ENCODE measurements at regions not wholly inside any gene's neighbourhood (a gene's known extent, or its start where the extent isn't known, plus 50 kb on each side); places are given as distances from the start of the nearest gene placed in this dataset.
"Not testable (repeated sequence)": the region's sequence is repeated elsewhere in the genome, so short reads cannot be mapped to it uniquely, and the experiment has no call there.

GRCh38 chr5:125691738-125692530 is 731.3 kb upstream of the GRAMD2B start:
- H3K4me3 Mint-ChIP-seq; H3K36me3 Mint-ChIP-seq (ENCODE audit: low read depth); intact Hi-C loops (cut with micrococcal nuclease); H3K4me1 Mint-ChIP-seq (ENCODE audit: low read depth); H3K27me3 Mint-ChIP-seq (ENCODE audit: insufficient read depth); DNase-seq (ENCODE audit: low spot score); H3K9me3 Mint-ChIP-seq; H3K27ac Mint-ChIP-seq: not testable (repeated sequence)

- no peak for DNase-seq (ENCODE audit: low spot score)
- intact Hi-C loops (cut with micrococcal nuclease), result no loop called here
- H3K27ac Mint-ChIP-seq, result no peak overlapping the region
- no peaks in the 10 kb centered on the region for H3K4me1 Mint-ChIP-seq (ENCODE audit: low read depth)
- no peak overlapping the region for H3K4me3 Mint-ChIP-seq
- H3K27me3 Mint-ChIP-seq (ENCODE audit: insufficient read depth), result no peaks in the 10 kb centered on the region
- H3K36me3 Mint-ChIP-seq (ENCODE audit: low read depth), result no peaks in the 10 kb centered on the region
- no peaks in the 10 kb centered on the region for H3K9me3 Mint-ChIP-seq
These were observed 727.1 kb upstream of the GRAMD2B start for GRCh38 chr5:125695996-125696655.

- no peak overlapping the region for H3K27ac Mint-ChIP-seq
- H3K4me1 Mint-ChIP-seq (ENCODE audit: low read depth), result no peaks in the 10 kb centered on the region
- no peaks in the 10 kb centered on the region for H3K36me3 Mint-ChIP-seq (ENCODE audit: low read depth)
- no peak overlapping the region for H3K4me3 Mint-ChIP-seq
- no peaks in the 10 kb centered on the region for H3K9me3 Mint-ChIP-seq
- intact Hi-C loops (cut with micrococcal nuclease), result no loop called here
- DNase-seq (ENCODE audit: low spot score), result no peak
- H3K27me3 Mint-ChIP-seq (ENCODE audit: insufficient read depth), result no peaks in the 10 kb centered on the region
These were observed 726.4 kb upstream of the GRAMD2B start for GRCh38 chr5:125696762-125697161.

- Mint-ChIP-seq H3K4me1 (ENCODE audit: low read depth) (no peaks in the 10 kb centered on the region), H3K4me3 (no peak overlapping the region), H3K27ac (no peak overlapping the region), H3K36me3 (ENCODE audit: low read depth) (no peaks in the 10 kb centered on the region), H3K27me3 (ENCODE audit: insufficient read depth) (no peaks in the 10 kb centered on the region), H3K9me3 (no peaks in the 10 kb centered on the region)
- intact Hi-C loops (cut with micrococcal nuclease), result no loop called here
- DNase-seq (ENCODE audit: low spot score), result no peak
These were observed 724.8 kb upstream of the GRAMD2B start for GRCh38 chr5:125698420-125698819.

- Mint-ChIP-seq H3K4me3 (no peak overlapping the region), H3K36me3 (ENCODE audit: low read depth) (no peaks in the 10 kb centered on the region), H3K27me3 (ENCODE audit: insufficient read depth) (no peaks in the 10 kb centered on the region), H3K9me3 (peaks cover 13% of the 10 kb centered on the region), H3K4me1 (ENCODE audit: low read depth) (no peaks in the 10 kb centered on the region), H3K27ac (no peak overlapping the region)
- DNase-seq (ENCODE audit: low spot score), result no peak
- intact Hi-C loops (cut with micrococcal nuclease), result no loop called here
These were observed 723.3 kb upstream of the GRAMD2B start for GRCh38 chr5:125699860-125700259.

GRCh38 chr5:125700380-125700861 is 722.8 kb upstream of the GRAMD2B start:
- DNase-seq (ENCODE audit: low spot score), result no peak
- Mint-ChIP-seq H3K27ac (no peak overlapping the region), H3K36me3 (ENCODE audit: low read depth) (no peaks in the 10 kb centered on the region), H3K27me3 (ENCODE audit: insufficient read depth) (no peaks in the 10 kb centered on the region), H3K9me3 (peaks cover 14% of the 10 kb centered on the region), H3K4me3 (no peak overlapping the region), H3K4me1 (ENCODE audit: low read depth) (no peaks in the 10 kb centered on the region)
- intact Hi-C loops (cut with micrococcal nuclease), result no loop called here

GRCh38 chr5:125703616-125704015 is 719.6 kb upstream of the GRAMD2B start:
- no peak for DNase-seq (ENCODE audit: low spot score)
- intact Hi-C loops (cut with micrococcal nuclease), result no loop called here
- Mint-ChIP-seq H3K36me3 (ENCODE audit: low read depth) (no peaks in the 10 kb centered on the region), H3K4me3 (no peak overlapping the region), H3K27ac (no peak overlapping the region), H3K27me3 (ENCODE audit: insufficient read depth) (no peaks in the 10 kb centered on the region), H3K4me1 (ENCODE audit: low read depth) (no peaks in the 10 kb centered on the region), H3K9me3 (peaks cover 14% of the 10 kb centered on the region)

GRCh38 chr5:125704888-125705287 is 718.3 kb upstream of the GRAMD2B start:
- H3K27me3 Mint-ChIP-seq (ENCODE audit: insufficient read depth), result no peaks in the 10 kb centered on the region
- no peaks in the 10 kb centered on the region for H3K36me3 Mint-ChIP-seq (ENCODE audit: low read depth)
- intact Hi-C loops (cut with micrococcal nuclease), result no loop called here
- H3K27ac Mint-ChIP-seq, result no peak overlapping the region
- H3K9me3 Mint-ChIP-seq, result peaks cover 14% of the 10 kb centered on the region
- no peaks in the 10 kb centered on the region for H3K4me1 Mint-ChIP-seq (ENCODE audit: low read depth)
- H3K4me3 Mint-ChIP-seq, result no peak overlapping the region
- DNase-seq (ENCODE audit: low spot score), result no peak

GRCh38 chr5:125708583-125708982 is 714.6 kb upstream of the GRAMD2B start:
- intact Hi-C loops (cut with micrococcal nuclease), result no loop called here
- H3K27me3 Mint-ChIP-seq (ENCODE audit: insufficient read depth), result no peaks in the 10 kb centered on the region
- no peaks in the 10 kb centered on the region for H3K36me3 Mint-ChIP-seq (ENCODE audit: low read depth)
- no peak overlapping the region for H3K27ac Mint-ChIP-seq
- H3K4me3 Mint-ChIP-seq, result no peak overlapping the region
- H3K4me1 Mint-ChIP-seq (ENCODE audit: low read depth), result no peaks in the 10 kb centered on the region
- peaks cover 13% of the 10 kb centered on the region for H3K9me3 Mint-ChIP-seq
- no peak for DNase-seq (ENCODE audit: low spot score)

GRCh38 chr5:125710745-125711144 is 712.5 kb upstream of the GRAMD2B start:
- Mint-ChIP-seq H3K9me3 (no peaks in the 10 kb centered on the region), H3K4me3 (no peak overlapping the region), H3K27me3 (ENCODE audit: insufficient read depth) (no peaks in the 10 kb centered on the region), H3K4me1 (ENCODE audit: low read depth) (no peaks in the 10 kb centered on the region), H3K36me3 (ENCODE audit: low read depth) (no peaks in the 10 kb centered on the region), H3K27ac (no peak overlapping the region)
- no peak for DNase-seq (ENCODE audit: low spot score)
- intact Hi-C loops (cut with micrococcal nuclease), result no loop called here

GRCh38 chr5:125712397-125712796 is 710.8 kb upstream of the GRAMD2B start:
- no peak overlapping the region for H3K27ac Mint-ChIP-seq
- DNase-seq (ENCODE audit: low spot score), result no peak
- H3K4me1 Mint-ChIP-seq (ENCODE audit: low read depth), result no peaks in the 10 kb centered on the region
- intact Hi-C loops (cut with micrococcal nuclease), result no loop called here
- H3K36me3 Mint-ChIP-seq (ENCODE audit: low read depth), result no peaks in the 10 kb centered on the region
- H3K9me3 Mint-ChIP-seq, result no peaks in the 10 kb centered on the region
- no peak overlapping the region for H3K4me3 Mint-ChIP-seq
- no peaks in the 10 kb centered on the region for H3K27me3 Mint-ChIP-seq (ENCODE audit: insufficient read depth)

- Mint-ChIP-seq H3K4me3 (no peak overlapping the region), H3K27ac (no peak overlapping the region), H3K36me3 (ENCODE audit: low read depth) (no peaks in the 10 kb centered on the region), H3K27me3 (ENCODE audit: insufficient read depth) (no peaks in the 10 kb centered on the region), H3K9me3 (no peaks in the 10 kb centered on the region), H3K4me1 (ENCODE audit: low read depth) (no peaks in the 10 kb centered on the region)
- intact Hi-C loops (cut with micrococcal nuclease), result no loop called here
- DNase-seq (ENCODE audit: low spot score), result no peak
These were observed 710.0 kb upstream of the GRAMD2B start for GRCh38 chr5:125713109-125713805.

- intact Hi-C loops (cut with micrococcal nuclease), result no loop called here
- Mint-ChIP-seq H3K36me3 (ENCODE audit: low read depth) (no peaks in the 10 kb centered on the region), H3K4me3 (no peak overlapping the region), H3K27me3 (ENCODE audit: insufficient read depth) (no peaks in the 10 kb centered on the region), H3K9me3 (no peaks in the 10 kb centered on the region), H3K4me1 (ENCODE audit: low read depth) (no peaks in the 10 kb centered on the region), H3K27ac (no peak overlapping the region)
- no peak for DNase-seq (ENCODE audit: low spot score)
These were observed 708.0 kb upstream of the GRAMD2B start for GRCh38 chr5:125715216-125715615.

Data from activated T-helper 1 cell treated with anti-CD3 and anti-CD28 coated beads, Interleukin-12 subunit alpha, Interleukin-12 subunit beta, Interleukin-2, Interleukin-4 antibody, amounts not matched to agents 30 ng/mL and 10 ng/mL and 1 ng/mL, durations not matched to agents 14 hours and 24 hours and 36 hours (primary cell).